ENCODE measurements at regions not wholly inside any gene's neighbourhood (a gene's known extent, or its start where the extent isn't known, plus 50 kb on each side); places are given as distances from the start of the nearest gene placed in this dataset.

- Histone ChIP-seq H3K79me2 (ENCODE audit: control insufficient read depth in 1 of 2, insufficient read depth in 2 of 2, low read length in 2 of 2) (no peaks in the 10 kb centered on the region; a peak in 1 of 4 replicates), H3K4ac (replicated peaks; ENCODE audit: insufficient read length, low read depth, low read length) (no peak overlapping the region), H4K5ac (ENCODE audit: insufficient read length, low read depth, low read length) (no peak overlapping the region), H4K20me1 (replicated peaks in 1 of 2; ENCODE audit: control insufficient read depth in 1 of 2, insufficient read depth in 2 of 2, low read length in 2 of 2) (peaks cover 2 to 22% of the 10 kb centered on the region in 2 experiments), H2BK120ac (replicated peaks; ENCODE audit: low read depth, low read length) (no peak overlapping the region), H3K27me3 (replicated peaks in 1 of 4; ENCODE audit: control insufficient read depth in 3 of 4, extremely low read depth in 1 of 4, insufficient read depth in 3 of 4, low read length in 3 of 4) (peaks cover 0 to 19% (median 7%) of the 10 kb centered on the region in 4 experiments; a peak in 5 of 7 replicates), H4K91ac (replicated peaks; ENCODE audit: insufficient read length, low read length) (no peak overlapping the region), H3K56ac (replicated peaks; ENCODE audit: insufficient read length, low read depth, low read length) (no peak overlapping the region), H3K4me1 (replicated peaks in 1 of 4; ENCODE audit: control insufficient read depth in 3 of 4, insufficient read depth in 4 of 4, low read length in 3 of 4) (peaks cover 0 to 11% (median 3%) of the 10 kb centered on the region in 4 experiments; a peak in 3 of 7 replicates), H2AK5ac (ENCODE audit: low read depth, low read length) (no peak overlapping the region), H2BK20ac (ENCODE audit: low read length) (0 out of 2 replicates have a peak overlapping the region, but pooled peaks have one; percentile 48), H3K14ac (ENCODE audit: insufficient read length) (no peak overlapping the region), H3K23me2 (ENCODE audit: low read depth, low read length) (peaks cover 8% of the 10 kb centered on the region; the same call in 1 of the 2 replicates), H4K8ac (ENCODE audit: extremely low read depth, insufficient read depth, low read length) (no peak overlapping the region), H3K9me3 (ENCODE audit: insufficient read depth in 2 of 2, low read depth in 1 of 2, low read length in 1 of 2) (no peaks in the 10 kb centered on the region; a peak in 1 of 4 replicates), H3K79me1 (ENCODE audit: low read depth, low read length) (no peaks in the 10 kb centered on the region), H3K36me3 (ENCODE audit: control insufficient read depth in 2 of 4, insufficient read depth in 4 of 4, low read length in 3 of 4) (no peaks in the 10 kb centered on the region), H3K4me2 (ENCODE audit: insufficient read depth in 1 of 2, low read depth in 2 of 2, low read length in 2 of 2) (peak overlapping the region in 1 of 2 experiments; percentile 45; a peak in 1 of 4 replicates), H3K4me3 (ENCODE audit: extremely low read depth in 1 of 4, insufficient read depth in 2 of 4, low read depth in 3 of 4, low read length in 4 of 4) (no peak overlapping the region; a peak in 1 of 8 replicates), H2AFZ (ENCODE audit: low read length) (no peak overlapping the region), H2BK12ac (ENCODE audit: low read depth, low read length) (0 out of 2 replicates have a peak overlapping the region, but pooled peaks have one; percentile 23), H3K9ac (replicated peaks in 1 of 4; ENCODE audit: extremely low read depth in 1 of 4, low read depth in 3 of 4, low read length in 3 of 4) (no peak overlapping the region), H3K18ac (ENCODE audit: extremely low read depth, low read length) (no peak overlapping the region), H3K23ac (ENCODE audit: insufficient read length) (no peak overlapping the region), H2BK15ac (ENCODE audit: low read length) (no peak overlapping the region), H3K27ac (ENCODE audit: low read depth, low read length) (no peak overlapping the region), H2BK5ac (ENCODE audit: low read depth, low read length) (peak overlapping the region; percentile 30; the same call in 1 of the 2 replicates)
- 47% methylated on average over 44 of the region's 45 CpGs; no CpG with 5 or more reads in 1 of the 2 experiments for WGBS, 2 experiments (ENCODE audit: extremely low coverage in 1 of 2, insufficient coverage in 1 of 2, insufficient read length in 1 of 2, insufficient replicate concordance in 2 of 2, low coverage in 1 of 2, low lambda C conversion rate in 2 of 2, missing lambda C conversion rate in 1 of 2)
- ChIA-PET POLR2A (ENCODE audit: partially characterized antibody) (interaction anchor here (0.6 kb wide), 1 partner anchor 204 kb away, joined by 4 read pairs; no protein-coding TSS in a partner anchor), CTCF (ENCODE audit: partially characterized antibody) (interaction anchor here (0.7 to 1.5 kb wide), 17 partner anchors 8 to 130 kb away, joined by 3 to 11 read pairs (median 4); no protein-coding TSS in a partner anchor)
- peak; percentile 77 for FAIRE-seq
- peak; percentile 70 to 96 for DNase-seq (ENCODE audit: low read depth in 1 of 2, low spot score in 2 of 2)
- TF ChIP-seq POLR2AphosphoS5 (IDR thresholded peaks at IDR 0.05; ENCODE audit: low read depth, low read length) (no peak), KDM5A (IDR thresholded peaks at IDR 0.05; ENCODE audit: low read length) (no peak), CEBPB (IDR thresholded peaks at IDR 0.05; ENCODE audit: low read depth, low read length) (no peak), EGR1 (IDR thresholded peaks at IDR 0.05; ENCODE audit: borderline replicate concordance, low read depth, low read length) (no peak), SIN3A (conservative IDR thresholded peaks at IDR 0.05 in 1 of 2, IDR thresholded peaks at IDR 0.05 in 1 of 2; ENCODE audit: low read depth in 1 of 2, low read length in 2 of 2) (0 out of 4 replicates have a peak, but pooled peaks of 1 of the 2 experiments have one; percentile 49), FOSL1 (IDR thresholded peaks at IDR 0.05; ENCODE audit: insufficient read depth, low read depth, low read length) (no peak), EZH2 (IDR thresholded peaks at IDR 0.05; ENCODE audit: low read depth, low read length, severe bottlenecking) (no peak), YY1 (IDR thresholded peaks at IDR 0.05; ENCODE audit: low read depth, low read length) (peak; percentile 45; the same call in 1 of the 2 replicates), RAD21 (IDR thresholded peaks at IDR 0.05 in 1 of 2, conservative IDR thresholded peaks at IDR 0.05 in 1 of 2; ENCODE audit: low read depth in 2 of 2, low read length in 2 of 2) (peak; percentile 98 to 99), CHD2 (IDR thresholded peaks at IDR 0.05; ENCODE audit: low read length) (no peak), RBBP5 (IDR thresholded peaks at IDR 0.05; ENCODE audit: borderline replicate concordance, low read depth, low read length) (no peak)
Measured at GRCh38 chr2:241950413-241951315, 81.1 kb downstream of the RTP5 start.

All from H1 (cell line).